H9 (cell line): ENCODE measurements at regions not wholly inside any gene's neighbourhood (a gene's known extent, or its start where the extent isn't known, plus 50 kb on each side); places are given as distances from the start of the nearest gene placed in this dataset.
A peak's percentile ranks its signal among the peaks of the same experiment; 100 is the strongest.

ENCODE experiments used
- DNase-seq: peaks from one replicate; pipeline ENCODE4 v3.0.0-alpha.2; 2017
- H2AFZ ChIP-seq: one replicate; pipeline ENCODE4 v1.6.1; 2013; ENCODE audit warnings: mild to moderate bottlenecking, low read length, control low read depth, moderate library complexity
- H2AK5ac ChIP-seq: 2 replicates; pipeline ENCODE4 v1.6.1; 2013; ENCODE audit warnings: low read length, control low read depth, mixed read lengths; ENCODE audit not compliant: insufficient read length
- H2BK120ac ChIP-seq: one replicate; pipeline ENCODE4 v1.6.1; 2013; ENCODE audit warnings: low read depth, mild to moderate bottlenecking, low read length, control low read depth, inconsistent platforms; ENCODE audit not compliant: poor library complexity, severe bottlenecking
- H2BK12ac ChIP-seq: 2 replicates; pipeline ENCODE4 v1.6.1; 2013; ENCODE audit warnings: low read length, control low read depth, mixed read lengths, low read depth; ENCODE audit not compliant: insufficient read length
- H2BK15ac ChIP-seq: 2 replicates; pipeline ENCODE4 v1.6.1; 2013; ENCODE audit warnings: low read depth, low read length, control low read depth
- H2BK20ac ChIP-seq: one replicate; pipeline ENCODE4 v1.6.1; 2013; ENCODE audit warnings: low read depth, mild to moderate bottlenecking, low read length, control low read depth, inconsistent platforms; ENCODE audit not compliant: poor library complexity, severe bottlenecking
- H2BK5ac ChIP-seq: 2 replicates; pipeline ENCODE4 v1.6.1; 2013; ENCODE audit warnings: low read length, control low read depth, mixed read lengths; ENCODE audit not compliant: insufficient read length
- H3K14ac ChIP-seq: 2 replicates; pipeline ENCODE4 v1.6.1; 2013; ENCODE audit warnings: low read length, control low read depth; ENCODE audit not compliant: insufficient read depth
- H3K18ac ChIP-seq: 2 replicates; pipeline ENCODE4 v1.6.1; 2013; ENCODE audit warnings: low read depth, mild to moderate bottlenecking, mixed read lengths, low read length, control low read depth; ENCODE audit not compliant: insufficient read length
- H3K23ac ChIP-seq: 2 replicates; pipeline ENCODE4 v1.6.1; 2013; ENCODE audit warnings: low read length, control low read depth, mixed read lengths, low read depth; ENCODE audit not compliant: insufficient read length
- H3K23me2 ChIP-seq: 2 replicates; pipeline ENCODE4 v1.6.1; 2013; ENCODE audit warnings: low read depth, mild to moderate bottlenecking, mixed read lengths, low read length, control low read depth; ENCODE audit not compliant: insufficient read length, poor library complexity, severe bottlenecking
- H3K27ac ChIP-seq: 2 replicates; pipeline ENCODE4 v1.5.1; 2013; ENCODE audit warnings: low read length, control low read depth, mixed read lengths, low read depth; ENCODE audit not compliant: insufficient read length
- H3K27me3 ChIP-seq: 2 replicates; pipeline ENCODE4 v1.6.1; 2013; ENCODE audit warnings: low read length, control low read depth, inconsistent platforms; ENCODE audit not compliant: insufficient read depth
- H3K4ac ChIP-seq: 2 replicates; pipeline ENCODE4 v1.6.1; 2013; ENCODE audit warnings: low read depth, mild to moderate bottlenecking, control low read depth, inconsistent platforms, low read length, moderate library complexity
- H3K4me1 ChIP-seq: 2 replicates; pipeline ENCODE4 v1.6.1; 2013; ENCODE audit warnings: low read length, control low read depth, inconsistent platforms; ENCODE audit not compliant: insufficient read depth
- H3K4me2 ChIP-seq: 2 replicates; pipeline ENCODE4 v1.6.1; 2013; ENCODE audit warnings: low read length, control low read depth, mixed read lengths; ENCODE audit not compliant: insufficient read length, insufficient read depth
- H3K56ac ChIP-seq: 2 replicates; pipeline ENCODE4 v1.6.1; 2013; ENCODE audit warnings: low read depth, mild to moderate bottlenecking, mixed read lengths, low read length, control low read depth; ENCODE audit not compliant: insufficient read length
- H3K79me1 ChIP-seq: 2 replicates; pipeline ENCODE4 v1.6.1; 2013; ENCODE audit warnings: low read depth, mild to moderate bottlenecking, moderate library complexity, low read length, control low read depth, inconsistent platforms; ENCODE audit not compliant: insufficient read depth, poor library complexity, severe bottlenecking
- H3K79me2 ChIP-seq: 2 replicates; pipeline ENCODE4 v1.6.1; 2013; ENCODE audit warnings: low read length, control low read depth, inconsistent platforms; ENCODE audit not compliant: insufficient read depth
- H3K9ac ChIP-seq: 2 replicates; pipeline ENCODE4 v1.6.1; 2013; ENCODE audit warnings: low read length, control low read depth, mixed read lengths; ENCODE audit not compliant: insufficient read length; ENCODE audit errors: extremely low read depth
- H3K9me3 ChIP-seq: one replicate; pipeline ENCODE4 v1.6.1; 2013; ENCODE audit warnings: low read depth, low read length, inconsistent platforms; ENCODE audit not compliant: control insufficient read depth
- H3T11ph ChIP-seq: one replicate; pipeline ENCODE4 v1.6.1; 2013; ENCODE audit warnings: mild to moderate bottlenecking, low read length, control low read depth, inconsistent platforms
- H4K20me1 ChIP-seq: one replicate; pipeline ENCODE4 v1.6.1; 2013; ENCODE audit not compliant: control insufficient read depth, insufficient read length, insufficient read depth
- H4K5ac ChIP-seq: 2 replicates; pipeline ENCODE4 v1.6.1; 2013; ENCODE audit warnings: low read depth, mild to moderate bottlenecking, mixed read lengths, low read length, control low read depth; ENCODE audit not compliant: insufficient read length
- H4K8ac ChIP-seq: replicated peaks from 2 replicates; pipeline ENCODE4 v1.6.1; 2013; ENCODE audit warnings: low read length, control low read depth, mixed read lengths, low read depth; ENCODE audit not compliant: insufficient read length
- H4K91ac ChIP-seq: 2 replicates; pipeline ENCODE4 v1.6.1; 2013; ENCODE audit warnings: low read depth, mild to moderate bottlenecking, moderate library complexity, mixed read lengths, low read length, control low read depth; ENCODE audit not compliant: insufficient read length
- H3K27ac Mint-ChIP-seq, 3 experiments: 2 replicates in 2 of 3; 3 replicates in 1 of 3; pipeline ENCODE4 v1.8.0; 2020 to 2021; ENCODE audit warnings: mixed read lengths in 3 of 3, mild to moderate bottlenecking in 1 of 3, moderate library complexity in 1 of 3
- H3K27me3 Mint-ChIP-seq: 2 replicates; pipeline ENCODE4 v1.8.0; 2021; ENCODE audit warnings: low read depth, mild to moderate bottlenecking, moderate library complexity, mixed read lengths
- H3K36me3 Mint-ChIP-seq, 3 experiments: 2 replicates in 2 of 3; 3 replicates in 1 of 3; pipeline ENCODE4 v1.8.0; 2020 to 2021; ENCODE audit warnings: low read depth in 3 of 3, mixed read lengths in 3 of 3; ENCODE audit not compliant: insufficient read depth in 1 of 3
- H3K4me1 Mint-ChIP-seq, 2 experiments: 2 replicates each; pipeline ENCODE4 v1.8.0; 2020; ENCODE audit warnings: mixed read lengths in 2 of 2
- H3K4me3 Mint-ChIP-seq, 2 experiments: 2 replicates in 1 of 2; 3 replicates in 1 of 2; pipeline ENCODE4 v1.8.0; 2020 to 2021; ENCODE audit warnings: mild to moderate bottlenecking in 2 of 2, mixed read lengths in 2 of 2, moderate library complexity in 1 of 2
- H3K9me3 Mint-ChIP-seq, 2 experiments: 2 replicates in 1 of 2; 3 replicates in 1 of 2; pipeline ENCODE4 v1.8.0; 2020; ENCODE audit warnings: mild to moderate bottlenecking in 2 of 2, mixed read lengths in 2 of 2, moderate library complexity in 1 of 2
- WGBS: extraction: QIAGEN DNeasy Blood & Tissue Kit; methylation state at CpG from one replicate; pipeline ENCODE4 v1.1.7; 2013; ENCODE audit warnings: missing lambda C conversion rate, low lambda C conversion rate, mixed read lengths; ENCODE audit not compliant: insufficient read length; ENCODE audit errors: extremely low coverage; 5-methylcytosine and 5-hydroxymethylcytosine counted together
- TF ChIP-seq, protein P1 (sequence below): fragments of 200-600 bp; sonication (generic); conservative IDR thresholded peaks from 3 replicates; pipeline ENCODE4 v1.8.0; 2021; ENCODE audit warnings: antibody characterized with exemption, mild to moderate bottlenecking

DNA sequence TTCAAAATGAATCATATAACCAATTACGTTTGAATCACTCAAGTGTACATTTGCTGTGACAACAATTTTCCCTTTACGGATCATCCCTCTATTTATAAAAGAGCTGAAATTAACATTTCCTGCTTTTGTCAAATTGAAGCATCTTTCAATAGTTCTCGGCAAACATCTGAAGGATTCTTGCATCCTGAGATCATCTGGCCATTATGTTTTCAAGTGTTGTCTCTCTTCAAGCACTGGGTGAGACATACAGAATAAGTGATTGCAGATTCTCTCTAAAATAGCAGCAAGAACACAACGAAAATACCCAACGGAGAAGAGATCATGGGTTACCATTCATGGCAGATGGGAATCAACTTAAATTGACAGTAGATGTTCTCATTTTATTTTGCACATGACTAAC, 283.4 kb upstream of the GRAMD2B start:
- no peaks in the 10 kb centered on the region for H3K79me1 ChIP-seq
- no peak overlapping the region for H3T11ph ChIP-seq
- no CpG with 5 or more reads among the region's 5 CpGs for WGBS
- H3K18ac ChIP-seq, result no peak overlapping the region
- H3K23me2 ChIP-seq, result no peaks in the 10 kb centered on the region
- Mint-ChIP-seq H3K4me1 (peaks cover 29 to 33% of the 10 kb centered on the region in 2 experiments), H3K9me3 (no peaks in the 10 kb centered on the region), H3K4me3 (no peak overlapping the region), H3K36me3 (0 out of 7 replicates have a peak, but pooled peaks cover 0 to 3% (median 0%) of the 10 kb centered on the region in 3 experiments), H3K27ac (peak overlapping the region in 2 of 3 experiments; percentile 3 to 22; a peak in 2 of 7 replicates), H3K27me3 (no peaks in the 10 kb centered on the region)
- H2AK5ac ChIP-seq, result no peak overlapping the region
- H3K9ac ChIP-seq, result no peak overlapping the region
- no peak overlapping the region for H3K4ac ChIP-seq
- no peak overlapping the region for H2AFZ ChIP-seq
- H3K14ac ChIP-seq, result no peak overlapping the region
- no peaks in the 10 kb centered on the region for H3K27me3 ChIP-seq
- no peak overlapping the region for H3K23ac ChIP-seq
- no peak overlapping the region for H2BK5ac ChIP-seq
- no peaks in the 10 kb centered on the region for H3K9me3 ChIP-seq
- peak overlapping the region; percentile 33 for H3K27ac ChIP-seq
- H4K5ac ChIP-seq, result no peak overlapping the region
- H3K4me1 ChIP-seq, result peaks cover 3% of the 10 kb centered on the region; the same call in 1 of the 2 replicates
- H3K79me2 ChIP-seq, result no peaks in the 10 kb centered on the region
- H2BK120ac ChIP-seq, result no peak overlapping the region
- H2BK12ac ChIP-seq, result no peak overlapping the region
- TF ChIP-seq, protein P1, sequence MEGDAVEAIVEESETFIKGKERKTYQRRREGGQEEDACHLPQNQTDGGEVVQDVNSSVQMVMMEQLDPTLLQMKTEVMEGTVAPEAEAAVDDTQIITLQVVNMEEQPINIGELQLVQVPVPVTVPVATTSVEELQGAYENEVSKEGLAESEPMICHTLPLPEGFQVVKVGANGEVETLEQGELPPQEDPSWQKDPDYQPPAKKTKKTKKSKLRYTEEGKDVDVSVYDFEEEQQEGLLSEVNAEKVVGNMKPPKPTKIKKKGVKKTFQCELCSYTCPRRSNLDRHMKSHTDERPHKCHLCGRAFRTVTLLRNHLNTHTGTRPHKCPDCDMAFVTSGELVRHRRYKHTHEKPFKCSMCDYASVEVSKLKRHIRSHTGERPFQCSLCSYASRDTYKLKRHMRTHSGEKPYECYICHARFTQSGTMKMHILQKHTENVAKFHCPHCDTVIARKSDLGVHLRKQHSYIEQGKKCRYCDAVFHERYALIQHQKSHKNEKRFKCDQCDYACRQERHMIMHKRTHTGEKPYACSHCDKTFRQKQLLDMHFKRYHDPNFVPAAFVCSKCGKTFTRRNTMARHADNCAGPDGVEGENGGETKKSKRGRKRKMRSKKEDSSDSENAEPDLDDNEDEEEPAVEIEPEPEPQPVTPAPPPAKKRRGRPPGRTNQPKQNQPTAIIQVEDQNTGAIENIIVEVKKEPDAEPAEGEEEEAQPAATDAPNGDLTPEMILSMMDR, result no peak
- no peak overlapping the region for H3K56ac ChIP-seq
- no peak overlapping the region for H3K4me2 ChIP-seq
- H2BK15ac ChIP-seq, result no peak overlapping the region
- H2BK20ac ChIP-seq, result no peak overlapping the region
- no peak for DNase-seq
- no peak overlapping the region for H4K8ac ChIP-seq
- no peak overlapping the region for H4K91ac ChIP-seq
- no peaks in the 10 kb centered on the region for H4K20me1 ChIP-seq
